ENCODE measurements at regions not wholly inside any gene's neighbourhood (a gene's known extent, or its start where the extent isn't known, plus 50 kb on each side); places are given as distances from the start of the nearest gene placed in this dataset.
"Not testable (repeated sequence)": the region's sequence is repeated elsewhere in the genome, so short reads cannot be mapped to it uniquely, and the experiment has no call there.

GRCh38 chr5:167356374-167356773 is 935.1 kb upstream of the WWC1 start:
- no peak for DNase-seq

GRCh38 chr5:167358868-167359492 is 932.5 kb upstream of the WWC1 start:
- DNase-seq = no peak

DNA sequence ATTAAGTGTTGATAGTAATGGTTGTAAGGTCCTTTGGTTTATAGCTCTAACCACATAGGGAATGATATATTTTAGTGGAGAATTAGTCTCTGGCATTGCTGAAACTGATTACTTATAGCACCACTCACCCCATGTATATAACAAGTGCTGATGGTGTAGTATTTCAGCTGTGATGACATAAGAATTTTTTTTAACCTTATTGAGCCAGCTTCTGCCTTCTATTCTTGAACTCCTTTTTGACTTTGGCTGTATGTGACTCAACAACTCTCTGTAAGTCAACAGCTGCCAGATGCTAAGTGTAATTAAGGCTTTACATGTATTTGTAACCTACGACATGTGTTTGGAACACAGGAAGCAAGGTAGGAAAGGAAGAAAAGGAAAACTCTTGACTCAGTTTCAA is 929.6 kb upstream of the WWC1 start:
- DNase-seq = no peak

GRCh38 chr5:167363065-167363464 is 928.4 kb upstream of the WWC1 start:
- DNase-seq = no peak

DNA sequence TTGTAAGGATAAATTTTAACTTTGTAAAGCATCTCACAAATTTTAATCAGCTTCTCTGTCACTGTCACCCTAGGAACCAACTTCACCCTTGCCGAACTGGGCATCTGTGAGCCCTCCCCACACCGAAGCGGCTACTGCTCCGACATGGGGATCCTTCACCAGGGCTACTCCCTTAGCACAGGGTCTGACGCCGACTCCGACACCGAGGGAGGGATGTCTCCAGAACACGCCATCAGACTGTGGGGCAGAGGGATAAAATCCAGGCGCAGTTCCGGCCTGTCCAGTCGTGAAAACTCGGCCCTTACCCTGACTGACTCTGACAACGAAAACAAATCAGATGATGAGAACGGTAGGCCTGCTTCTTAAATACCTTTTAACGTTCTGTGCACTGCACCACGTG is 916.3 kb upstream of the WWC1 start:
- no peak for DNase-seq

GRCh38 chr5:167378894-167379723 is 912.3 kb upstream of the WWC1 start:
- no peak for DNase-seq

DNA sequence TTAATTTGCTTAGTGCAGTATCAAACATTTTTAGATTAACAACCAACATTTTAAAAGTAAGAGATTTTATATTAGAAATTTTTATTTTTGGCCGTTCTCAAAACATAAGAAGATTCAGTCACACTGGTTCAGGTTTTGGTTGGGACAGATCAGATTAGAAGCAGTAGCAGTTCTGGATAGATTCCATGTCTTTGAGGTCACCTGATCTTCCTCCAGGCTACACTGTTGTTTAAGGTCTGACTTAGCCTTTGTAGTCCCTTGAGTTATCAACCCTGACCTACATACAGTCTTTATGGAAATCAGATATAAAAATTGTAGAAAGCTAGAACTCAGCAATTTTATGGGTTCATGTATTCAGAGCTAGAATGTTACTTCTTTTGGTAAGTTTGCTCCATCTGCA is 910.0 kb upstream of the WWC1 start:
- no peak for DNase-seq

GRCh38 chr5:167389537-167389936 is 901.9 kb upstream of the WWC1 start:
- no peak for DNase-seq

DNA sequence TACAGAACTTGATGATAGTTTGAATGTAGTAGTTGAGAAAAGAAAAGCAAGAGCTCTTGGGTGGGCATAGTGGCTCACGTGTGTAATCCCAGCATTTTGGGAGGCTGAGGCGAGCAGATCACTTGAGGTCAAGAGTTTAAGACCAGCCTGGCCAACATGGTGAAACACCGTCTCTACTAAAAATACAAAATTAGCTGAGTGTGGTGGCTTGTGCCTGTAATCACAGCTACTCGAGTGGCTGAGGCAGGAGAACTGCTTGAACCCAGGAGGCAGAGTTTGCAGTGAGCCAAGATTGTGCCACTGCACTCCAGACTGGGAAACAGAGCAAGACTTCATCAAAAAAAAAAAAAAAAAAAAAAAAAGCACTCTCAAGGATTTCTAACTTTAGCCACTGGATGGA is 900.2 kb upstream of the WWC1 start:
- DNase-seq = not testable (repeated sequence)

DNA sequence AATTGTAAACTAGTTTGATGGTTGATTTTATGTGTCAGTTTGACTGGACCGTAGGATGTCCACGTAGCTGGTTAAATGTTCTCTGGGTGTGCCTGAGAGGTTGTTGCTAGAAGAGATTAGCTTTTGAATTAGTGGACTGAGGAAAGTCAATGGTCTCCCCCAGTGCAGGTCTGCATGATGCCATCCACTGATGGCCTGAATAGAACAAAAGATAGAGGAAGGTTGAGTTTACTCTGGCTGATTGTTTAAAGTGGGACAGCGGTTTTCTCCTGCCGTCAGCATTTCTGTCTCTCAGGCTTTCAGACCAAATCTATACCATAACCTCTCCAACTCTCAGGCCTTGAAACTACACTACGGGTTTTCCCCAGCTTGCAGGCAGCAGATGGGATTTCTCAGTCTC is 899.2 kb upstream of the WWC1 start:
- DNase-seq = no peak

DNA sequence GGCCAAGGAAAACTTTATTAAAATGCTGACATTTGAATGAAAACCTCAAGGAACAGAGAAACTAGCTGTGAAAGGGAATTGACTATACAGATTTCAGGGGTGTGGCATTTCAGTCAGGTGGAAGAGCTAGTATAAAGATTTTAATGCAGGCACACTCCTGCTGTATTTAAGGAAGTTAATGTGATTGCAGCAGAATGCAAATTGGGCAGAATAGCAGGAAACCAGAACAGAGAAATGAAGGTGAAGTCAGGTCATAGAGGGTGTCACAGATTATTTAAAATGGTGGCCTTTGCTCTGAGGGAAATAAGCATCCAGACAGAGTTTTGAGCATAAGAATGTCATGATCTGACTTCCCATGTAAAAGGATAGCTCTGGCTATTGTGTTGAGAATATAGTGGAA is 898.1 kb upstream of the WWC1 start:
- DNase-seq = no peak

GRCh38 chr5:167402671-167403070 is 888.8 kb upstream of the WWC1 start:
- no peak for DNase-seq

GRCh38 chr5:167406513-167406912 is 884.9 kb upstream of the WWC1 start:
- DNase-seq = no peak

DNA sequence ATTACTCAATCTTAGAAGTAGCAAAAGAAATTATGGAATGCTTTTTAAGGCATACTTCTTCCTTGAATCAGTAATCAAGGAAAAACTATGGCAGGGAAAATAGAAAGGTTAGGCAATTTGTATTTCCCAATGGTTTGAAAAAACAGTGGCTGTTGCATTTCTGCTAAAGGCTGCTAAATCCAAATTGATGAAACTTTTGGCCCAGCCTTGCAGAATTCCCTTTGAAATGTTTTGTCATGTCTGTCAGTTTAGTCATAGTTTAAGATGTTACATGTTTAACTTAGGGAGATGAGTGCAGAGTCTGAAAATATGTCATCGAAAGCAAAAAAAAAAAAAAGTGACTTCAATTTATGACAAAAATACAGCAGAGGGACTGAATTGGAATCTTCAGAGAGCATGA is 878.9 kb upstream of the WWC1 start:
- no peak for DNase-seq

- no peak for DNase-seq
Measured at GRCh38 chr5:167413506-167413905, 877.9 kb upstream of the WWC1 start.

DNA sequence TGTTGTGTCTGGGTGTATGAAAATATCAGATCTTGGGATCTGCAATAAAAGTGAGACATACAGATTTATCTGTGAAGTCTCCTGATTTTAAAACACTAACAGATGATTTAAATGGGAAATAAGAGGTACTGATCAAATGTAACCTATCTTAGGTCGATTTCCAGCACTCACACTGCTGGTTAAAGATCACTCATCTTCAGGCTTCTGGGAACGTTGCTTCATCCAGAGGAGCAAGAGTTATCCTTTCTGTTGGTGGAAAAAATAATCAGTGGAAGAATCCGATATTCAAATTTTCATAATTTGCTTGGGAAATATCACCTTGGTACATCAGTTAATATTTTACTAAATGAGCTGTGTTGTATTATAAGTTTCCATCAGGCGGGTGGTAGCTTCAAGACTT is 876.8 kb upstream of the WWC1 start:
- DNase-seq = no peak

- no peak for DNase-seq
Measured at GRCh38 chr5:167415779-167416746, 875.4 kb upstream of the WWC1 start.

- DNase-seq = no peak
Measured at GRCh38 chr5:167417662-167418061, 873.8 kb upstream of the WWC1 start.

GRCh38 chr5:167425161-167425560 is 866.3 kb upstream of the WWC1 start:
- DNase-seq = no peak

DNA sequence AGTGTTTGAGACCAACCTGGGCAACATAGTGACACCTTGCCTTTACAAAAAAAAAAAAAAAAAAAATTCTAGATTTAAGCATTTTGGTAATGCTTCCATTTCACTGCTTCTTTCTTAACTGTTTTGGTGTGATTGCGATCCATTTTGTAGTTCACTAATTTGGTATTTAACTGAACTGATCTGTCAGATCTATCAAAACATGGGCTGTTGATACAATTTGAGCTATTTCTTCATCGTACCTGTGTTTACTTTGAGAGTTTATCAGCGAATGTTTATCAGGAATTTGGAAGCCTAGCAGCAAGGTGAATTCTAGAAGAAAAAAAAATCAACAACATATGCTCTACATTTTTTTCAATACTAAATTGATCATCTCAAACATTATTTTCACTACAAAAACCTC is 864.9 kb upstream of the WWC1 start:
- no peak for DNase-seq

GRCh38 chr5:167427641-167428040 is 863.8 kb upstream of the WWC1 start:
- not testable (repeated sequence) for DNase-seq

DNA sequence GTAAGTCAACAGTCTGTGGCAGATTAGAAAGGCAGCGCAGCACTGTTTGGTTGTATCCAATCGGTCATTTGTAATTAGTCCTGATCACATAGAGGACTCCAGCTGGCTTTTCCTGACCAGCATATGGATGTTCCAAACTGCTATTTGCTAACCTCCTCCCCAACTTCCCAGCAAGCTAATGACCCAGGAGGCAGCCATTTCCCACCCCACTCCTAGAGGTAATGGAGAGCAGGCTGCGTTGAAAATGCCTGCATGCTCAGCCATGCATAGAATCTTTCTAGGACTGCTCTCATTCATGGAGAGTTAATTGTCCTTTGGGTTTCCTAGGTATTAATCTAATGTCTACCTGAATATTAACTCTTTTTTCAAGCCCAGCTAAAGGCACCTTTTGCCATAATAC is 850.6 kb upstream of the WWC1 start:
- DNase-seq = no peak

DNA sequence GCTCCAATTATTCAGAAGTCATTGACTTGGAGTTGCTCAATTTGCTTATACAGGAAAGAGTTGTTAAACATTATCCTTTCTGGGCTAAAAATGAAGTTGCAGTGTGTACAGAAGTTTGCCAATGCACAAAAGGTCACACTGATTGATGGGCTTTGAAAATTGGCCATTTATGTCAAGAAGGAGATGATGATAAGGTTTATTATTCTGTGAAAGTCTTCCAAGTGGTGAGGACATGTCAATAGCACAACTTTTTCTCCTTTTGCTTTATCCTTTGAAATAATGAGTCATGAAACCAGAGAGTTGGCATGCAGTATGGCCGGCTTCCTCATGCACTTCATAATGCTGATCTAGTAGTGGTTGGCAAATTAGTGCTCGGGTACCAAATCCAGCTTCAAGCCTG is 848.5 kb upstream of the WWC1 start:
- no peak for DNase-seq

All from DMS 273 treated with DMSO at 0.1 percent for 48 hours (cell line).